ENCODE measurements at regions not wholly inside any gene's neighbourhood (a gene's known extent, or its start where the extent isn't known, plus 50 kb on each side); places are given as distances from the start of the nearest gene placed in this dataset.

- Mint-ChIP-seq H3K36me3 (ENCODE audit: low read depth) (peaks cover 13% of the 10 kb centered on the region), H3K27me3 (ENCODE audit: low read depth, poor library complexity) (peaks cover 3% of the 10 kb centered on the region), H3K4me1 (peaks cover 24% of the 10 kb centered on the region), H3K9me3 (peaks cover 36% of the 10 kb centered on the region), H3K27ac (no peak overlapping the region), H3K4me3 (no peak overlapping the region)
- TF ChIP-seq, protein P1, sequence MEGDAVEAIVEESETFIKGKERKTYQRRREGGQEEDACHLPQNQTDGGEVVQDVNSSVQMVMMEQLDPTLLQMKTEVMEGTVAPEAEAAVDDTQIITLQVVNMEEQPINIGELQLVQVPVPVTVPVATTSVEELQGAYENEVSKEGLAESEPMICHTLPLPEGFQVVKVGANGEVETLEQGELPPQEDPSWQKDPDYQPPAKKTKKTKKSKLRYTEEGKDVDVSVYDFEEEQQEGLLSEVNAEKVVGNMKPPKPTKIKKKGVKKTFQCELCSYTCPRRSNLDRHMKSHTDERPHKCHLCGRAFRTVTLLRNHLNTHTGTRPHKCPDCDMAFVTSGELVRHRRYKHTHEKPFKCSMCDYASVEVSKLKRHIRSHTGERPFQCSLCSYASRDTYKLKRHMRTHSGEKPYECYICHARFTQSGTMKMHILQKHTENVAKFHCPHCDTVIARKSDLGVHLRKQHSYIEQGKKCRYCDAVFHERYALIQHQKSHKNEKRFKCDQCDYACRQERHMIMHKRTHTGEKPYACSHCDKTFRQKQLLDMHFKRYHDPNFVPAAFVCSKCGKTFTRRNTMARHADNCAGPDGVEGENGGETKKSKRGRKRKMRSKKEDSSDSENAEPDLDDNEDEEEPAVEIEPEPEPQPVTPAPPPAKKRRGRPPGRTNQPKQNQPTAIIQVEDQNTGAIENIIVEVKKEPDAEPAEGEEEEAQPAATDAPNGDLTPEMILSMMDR (IDR thresholded peaks at IDR 0.05) = no peak
- DNase-seq = no peak
Observed at GRCh38 chr15:91526424-91526823, 327.1 kb upstream of the SLCO3A1 start.

GRCh38 chr15:91528801-91529200, 324.7 kb upstream of the SLCO3A1 start:
- Mint-ChIP-seq H3K27ac (no peak overlapping the region), H3K36me3 (ENCODE audit: low read depth) (peaks cover 13% of the 10 kb centered on the region), H3K9me3 (peaks cover 26% of the 10 kb centered on the region), H3K4me3 (no peak overlapping the region), H3K27me3 (ENCODE audit: low read depth, poor library complexity) (peaks cover 3% of the 10 kb centered on the region), H3K4me1 (peaks cover 24% of the 10 kb centered on the region)
- TF ChIP-seq, protein P1 (IDR thresholded peaks at IDR 0.05) = no peak
- no peak for DNase-seq

GRCh38 chr15:91529534-91529933, 324.0 kb upstream of the SLCO3A1 start:
- peaks cover 24% of the 10 kb centered on the region for H3K4me1 Mint-ChIP-seq

GRCh38 chr15:91530279-91530678, 323.2 kb upstream of the SLCO3A1 start:
- peaks cover 15% of the 10 kb centered on the region for H3K9me3 Mint-ChIP-seq
- H3K36me3 Mint-ChIP-seq (ENCODE audit: low read depth) = peaks cover 13% of the 10 kb centered on the region
- no peaks in the 10 kb centered on the region for H3K27me3 Mint-ChIP-seq (ENCODE audit: low read depth, poor library complexity)
- no peak for DNase-seq
- no peak overlapping the region for H3K4me3 Mint-ChIP-seq
- H3K4me1 Mint-ChIP-seq = peaks cover 24% of the 10 kb centered on the region
- H3K27ac Mint-ChIP-seq = peak overlapping the region; percentile 43
- TF ChIP-seq, protein P1 (IDR thresholded peaks at IDR 0.05) = no peak

More at GRCh38 chr15:91529534-91529933, 324.0 kb upstream of the SLCO3A1 start:
- peaks cover 13% of the 10 kb centered on the region for H3K36me3 Mint-ChIP-seq (ENCODE audit: low read depth)
- no peak for DNase-seq
- TF ChIP-seq, protein P1 (IDR thresholded peaks at IDR 0.05) = no peak
- peaks cover 3% of the 10 kb centered on the region for H3K27me3 Mint-ChIP-seq (ENCODE audit: low read depth, poor library complexity)
- no peak overlapping the region for H3K27ac Mint-ChIP-seq
- H3K4me3 Mint-ChIP-seq = no peak overlapping the region
- peaks cover 20% of the 10 kb centered on the region for H3K9me3 Mint-ChIP-seq

GRCh38 chr15:91530956-91531582, 322.4 kb upstream of the SLCO3A1 start:
- no peaks in the 10 kb centered on the region for H3K27me3 Mint-ChIP-seq (ENCODE audit: low read depth, poor library complexity)
- H3K36me3 Mint-ChIP-seq (ENCODE audit: low read depth) = peaks cover 8% of the 10 kb centered on the region

More at GRCh38 chr15:91530956-91531582, 322.4 kb upstream of the SLCO3A1 start:
- no peak for DNase-seq
- no peak overlapping the region for H3K4me3 Mint-ChIP-seq
- H3K9me3 Mint-ChIP-seq = peaks cover 7% of the 10 kb centered on the region
- H3K4me1 Mint-ChIP-seq = peaks cover 24% of the 10 kb centered on the region
- TF ChIP-seq, protein P1 (IDR thresholded peaks at IDR 0.05) = no peak
- no peak overlapping the region for H3K27ac Mint-ChIP-seq
